ENCODE measurements at regions not wholly inside any gene's neighbourhood (a gene's known extent, or its start where the extent isn't known, plus 50 kb on each side); places are given as distances from the start of the nearest gene placed in this dataset.

DNA sequence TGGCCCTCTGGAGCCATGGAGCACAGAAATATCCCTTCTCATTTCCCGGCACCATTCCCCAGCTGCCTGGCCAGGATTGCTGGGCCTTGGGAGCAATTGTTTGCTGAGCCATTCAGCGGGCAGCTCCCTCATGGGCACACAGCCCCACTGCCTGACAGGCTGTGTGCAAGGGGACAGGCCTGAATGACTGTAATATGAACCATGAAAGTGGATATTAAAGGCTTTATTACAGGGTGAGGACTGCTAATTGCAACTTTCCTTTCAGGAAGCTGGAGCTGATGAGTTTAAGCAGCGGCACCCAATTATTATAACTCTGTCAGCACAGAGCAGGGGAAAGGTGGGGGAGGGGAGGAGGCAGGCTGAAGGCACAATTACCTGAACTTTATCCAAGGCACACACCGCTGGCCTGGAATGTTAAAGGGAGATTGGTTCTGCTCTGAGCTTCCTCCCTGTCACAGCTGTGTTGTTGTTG is 159.8 kb upstream of the SDK2 start:
- TF ChIP-seq POLR2AphosphoS5 (IDR thresholded peaks at IDR 0.05; ENCODE audit: low read depth, low read length) (no peak), TCF7L2 (IDR thresholded peaks at IDR 0.05; ENCODE audit: low read depth, low read length) (no peak)
- TF ChIP-seq, protein P1, sequence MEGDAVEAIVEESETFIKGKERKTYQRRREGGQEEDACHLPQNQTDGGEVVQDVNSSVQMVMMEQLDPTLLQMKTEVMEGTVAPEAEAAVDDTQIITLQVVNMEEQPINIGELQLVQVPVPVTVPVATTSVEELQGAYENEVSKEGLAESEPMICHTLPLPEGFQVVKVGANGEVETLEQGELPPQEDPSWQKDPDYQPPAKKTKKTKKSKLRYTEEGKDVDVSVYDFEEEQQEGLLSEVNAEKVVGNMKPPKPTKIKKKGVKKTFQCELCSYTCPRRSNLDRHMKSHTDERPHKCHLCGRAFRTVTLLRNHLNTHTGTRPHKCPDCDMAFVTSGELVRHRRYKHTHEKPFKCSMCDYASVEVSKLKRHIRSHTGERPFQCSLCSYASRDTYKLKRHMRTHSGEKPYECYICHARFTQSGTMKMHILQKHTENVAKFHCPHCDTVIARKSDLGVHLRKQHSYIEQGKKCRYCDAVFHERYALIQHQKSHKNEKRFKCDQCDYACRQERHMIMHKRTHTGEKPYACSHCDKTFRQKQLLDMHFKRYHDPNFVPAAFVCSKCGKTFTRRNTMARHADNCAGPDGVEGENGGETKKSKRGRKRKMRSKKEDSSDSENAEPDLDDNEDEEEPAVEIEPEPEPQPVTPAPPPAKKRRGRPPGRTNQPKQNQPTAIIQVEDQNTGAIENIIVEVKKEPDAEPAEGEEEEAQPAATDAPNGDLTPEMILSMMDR (IDR thresholded peaks at IDR 0.05) = no peak
- TF ChIP-seq, protein P2, sequence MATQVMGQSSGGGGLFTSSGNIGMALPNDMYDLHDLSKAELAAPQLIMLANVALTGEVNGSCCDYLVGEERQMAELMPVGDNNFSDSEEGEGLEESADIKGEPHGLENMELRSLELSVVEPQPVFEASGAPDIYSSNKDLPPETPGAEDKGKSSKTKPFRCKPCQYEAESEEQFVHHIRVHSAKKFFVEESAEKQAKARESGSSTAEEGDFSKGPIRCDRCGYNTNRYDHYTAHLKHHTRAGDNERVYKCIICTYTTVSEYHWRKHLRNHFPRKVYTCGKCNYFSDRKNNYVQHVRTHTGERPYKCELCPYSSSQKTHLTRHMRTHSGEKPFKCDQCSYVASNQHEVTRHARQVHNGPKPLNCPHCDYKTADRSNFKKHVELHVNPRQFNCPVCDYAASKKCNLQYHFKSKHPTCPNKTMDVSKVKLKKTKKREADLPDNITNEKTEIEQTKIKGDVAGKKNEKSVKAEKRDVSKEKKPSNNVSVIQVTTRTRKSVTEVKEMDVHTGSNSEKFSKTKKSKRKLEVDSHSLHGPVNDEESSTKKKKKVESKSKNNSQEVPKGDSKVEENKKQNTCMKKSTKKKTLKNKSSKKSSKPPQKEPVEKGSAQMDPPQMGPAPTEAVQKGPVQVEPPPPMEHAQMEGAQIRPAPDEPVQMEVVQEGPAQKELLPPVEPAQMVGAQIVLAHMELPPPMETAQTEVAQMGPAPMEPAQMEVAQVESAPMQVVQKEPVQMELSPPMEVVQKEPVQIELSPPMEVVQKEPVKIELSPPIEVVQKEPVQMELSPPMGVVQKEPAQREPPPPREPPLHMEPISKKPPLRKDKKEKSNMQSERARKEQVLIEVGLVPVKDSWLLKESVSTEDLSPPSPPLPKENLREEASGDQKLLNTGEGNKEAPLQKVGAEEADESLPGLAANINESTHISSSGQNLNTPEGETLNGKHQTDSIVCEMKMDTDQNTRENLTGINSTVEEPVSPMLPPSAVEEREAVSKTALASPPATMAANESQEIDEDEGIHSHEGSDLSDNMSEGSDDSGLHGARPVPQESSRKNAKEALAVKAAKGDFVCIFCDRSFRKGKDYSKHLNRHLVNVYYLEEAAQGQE (IDR thresholded peaks at IDR 0.05; ENCODE audit: insufficient read depth in 1 of 2, low read depth in 2 of 2, low read length in 1 of 2) = no peak

All from Panc1 (cell line).